Sigmoid colon (tissue), 6 donors: ENCODE measurements at regions not wholly inside any gene's neighbourhood (a gene's known extent, or its start where the extent isn't known, plus 50 kb on each side); places are given as distances from the start of the nearest gene placed in this dataset.

ENCODE experiments used
- DNase-seq: peaks from one replicate; pipeline ENCODE4 v3.0.0-alpha.2; 2019
- H3K27ac ChIP-seq, 4 donors: fragments of 200-600 bp; sonication (generic); one replicate each; pipeline ENCODE4 v1.5.1; 2016 to 2019; ENCODE audit warnings: mild to moderate bottlenecking in 1 of 4
- H3K27me3 ChIP-seq, 3 donors: fragments of 200-600 bp; sonication (generic); one replicate each; pipeline ENCODE4 v1.5.1; 2019; ENCODE audit warnings: mild to moderate bottlenecking in 1 of 3
- H3K36me3 ChIP-seq, 4 donors: fragments of 200-600 bp; sonication (generic); one replicate each; pipeline ENCODE4 v1.5.1; 2016 to 2019
- H3K4me1 ChIP-seq, 4 donors: fragments of 200-600 bp; sonication (generic); one replicate each; pipeline ENCODE4 v1.5.1; 2017 to 2019
- H3K4me3 ChIP-seq, 4 donors: fragments of 200-600 bp; sonication (generic); one replicate each; pipeline ENCODE4 v1.5.1; 2017 to 2019; ENCODE audit warnings: mild to moderate bottlenecking in 2 of 4, moderate library complexity in 1 of 4
- H3K9me3 ChIP-seq, 4 donors: fragments of 200-600 bp in 3 of 4; sonication (generic) in 3 of 4; one replicate each; pipeline versions ENCODE4 v1.5.1 to v1.6.1; 2013 to 2019
- CTCF ChIP-seq, 4 experiments: fragments of 450-650 bp in 3 of 4; fragments of 200-600 bp in 1 of 4; IDR thresholded peaks; one replicate each; pipeline ENCODE4 v1.5.1; 2016 to 2019; ENCODE audit warnings: antibody characterized with exemption in 4 of 4, mild to moderate bottlenecking in 3 of 4, moderate library complexity in 2 of 4
- EP300 ChIP-seq, 4 donors: sonication (generic); formaldehyde crosslinking; IDR thresholded peaks; one replicate each; pipeline ENCODE4 v1.6.1; 2017; ENCODE audit warnings: antibody characterized with exemption in 4 of 4
- POLR2A ChIP-seq, 2 donors: fragments of 450-650 bp; IDR thresholded peaks; one replicate each; pipeline ENCODE4 v1.6.1; 2016; ENCODE audit warnings: antibody characterized with exemption in 2 of 2, mild to moderate bottlenecking in 2 of 2, moderate library complexity in 2 of 2
- POLR2AphosphoS5 ChIP-seq, 4 donors: sonication (generic); formaldehyde crosslinking; IDR thresholded peaks; one replicate each; pipeline ENCODE4 v1.6.1; 2017; ENCODE audit warnings: antibody characterized with exemption in 4 of 4
- WGBS, 2 donors: extraction: QIAGEN DNeasy Blood & Tissue Kit; methylation state at CpG; one replicate each; pipeline ENCODE4 v1.1.7; 2013; 5-methylcytosine and 5-hydroxymethylcytosine counted together
- intact Hi-C: fragments of 100-400 bp; cut with DNase I; formaldehyde crosslinking; loops from one replicate; pipeline ENCODE4 v1.15.1; 2023
- donor health status: healthy with polysubstance abuse.
- donor health status: healthy.

GRCh38 chr16:48487287-48487686 is 102.1 kb upstream of the SIAH1 start:
- H3K36me3 ChIP-seq, result no peaks in the 10 kb centered on the region
- H3K27ac ChIP-seq, result no peak overlapping the region
- no peak for TF ChIP-seq EP300 (IDR thresholded peaks at IDR 0.05)
- no peak for TF ChIP-seq CTCF (IDR thresholded peaks at IDR 0.05)
- no peak for TF ChIP-seq POLR2AphosphoS5 (IDR thresholded peaks at IDR 0.05)
- TF ChIP-seq POLR2A (IDR thresholded peaks at IDR 0.05), result no peak
- intact Hi-C loops, result no loop called here
- H3K4me1 ChIP-seq, result peaks cover 0 to 9% (median 5%) of the 10 kb centered on the region in 4 donors
- no peak overlapping the region for H3K4me3 ChIP-seq
- no peak for DNase-seq
- 64 to 66% methylated on average over 2 of the region's 2 CpGs for WGBS, 2 donors
- no peaks in the 10 kb centered on the region for H3K9me3 ChIP-seq
- H3K27me3 ChIP-seq, result no peaks in the 10 kb centered on the region

- no peaks in the 10 kb centered on the region for H3K36me3 ChIP-seq
- 44 to 63% methylated on average over 2 of the region's 2 CpGs for WGBS, 2 donors
- intact Hi-C loops, result no loop called here
- H3K27ac ChIP-seq, result no peak overlapping the region
- TF ChIP-seq POLR2A (IDR thresholded peaks at IDR 0.05), result no peak
- TF ChIP-seq EP300 (IDR thresholded peaks at IDR 0.05), result no peak
- TF ChIP-seq CTCF (IDR thresholded peaks at IDR 0.05), result no peak
- no peak for TF ChIP-seq POLR2AphosphoS5 (IDR thresholded peaks at IDR 0.05)
- H3K4me1 ChIP-seq, result no peaks in the 10 kb centered on the region
- H3K27me3 ChIP-seq, result no peaks in the 10 kb centered on the region
- H3K9me3 ChIP-seq, result no peaks in the 10 kb centered on the region
- DNase-seq, result no peak
- H3K4me3 ChIP-seq, result no peak overlapping the region
These were observed 96.6 kb upstream of the SIAH1 start for GRCh38 chr16:48481772-48482171.

GRCh38 chr16:48481211-48481610 is 96.0 kb upstream of the SIAH1 start:
- no peaks in the 10 kb centered on the region for H3K9me3 ChIP-seq
- no peaks in the 10 kb centered on the region for H3K36me3 ChIP-seq
- no peak overlapping the region for H3K4me3 ChIP-seq
- no peaks in the 10 kb centered on the region for H3K27me3 ChIP-seq
- no peak for TF ChIP-seq EP300 (IDR thresholded peaks at IDR 0.05)
- TF ChIP-seq POLR2A (IDR thresholded peaks at IDR 0.05), result no peak
- no peak for TF ChIP-seq CTCF (IDR thresholded peaks at IDR 0.05)
- TF ChIP-seq POLR2AphosphoS5 (IDR thresholded peaks at IDR 0.05), result no peak
- intact Hi-C loops, result no loop called here
- H3K4me1 ChIP-seq, result no peaks in the 10 kb centered on the region
- WGBS, 2 donors, result 84 to 88% methylated on average over 1 of the region's 1 CpG
- DNase-seq, result no peak
- H3K27ac ChIP-seq, result no peak overlapping the region

- no peak overlapping the region for H3K27ac ChIP-seq
- no peak for TF ChIP-seq POLR2A (IDR thresholded peaks at IDR 0.05)
- no peaks in the 10 kb centered on the region for H3K4me1 ChIP-seq
- intact Hi-C loops, result no loop called here
- no peak for DNase-seq
- H3K4me3 ChIP-seq, result no peak overlapping the region
- H3K36me3 ChIP-seq, result no peaks in the 10 kb centered on the region
- H3K27me3 ChIP-seq, result no peaks in the 10 kb centered on the region
- H3K9me3 ChIP-seq, result no peaks in the 10 kb centered on the region
- 76 to 82% methylated on average over 2 of the region's 2 CpGs for WGBS, 2 donors
These were observed 94.7 kb upstream of the SIAH1 start for GRCh38 chr16:48479955-48480354.

- Histone ChIP-seq H3K9me3 (no peaks in the 10 kb centered on the region), H3K27me3 (no peaks in the 10 kb centered on the region), H3K4me3 (no peak overlapping the region), H3K36me3 (no peaks in the 10 kb centered on the region), H3K27ac (no peak overlapping the region), H3K4me1 (no peaks in the 10 kb centered on the region)
- intact Hi-C loops, result no loop called here
- DNase-seq, result no peak
- no peak for TF ChIP-seq POLR2AphosphoS5 (IDR thresholded peaks at IDR 0.05)
- WGBS, 2 donors, result 86% methylated on average over 3 of the region's 3 CpGs
These were observed 94.1 kb upstream of the SIAH1 start for GRCh38 chr16:48479329-48479728.

GRCh38 chr16:48478393-48478792 is 93.2 kb upstream of the SIAH1 start:
- 72 to 79% methylated on average over 5 of the region's 5 CpGs for WGBS, 2 donors
- TF ChIP-seq POLR2AphosphoS5 (IDR thresholded peaks at IDR 0.05) (no peak), POLR2A (IDR thresholded peaks at IDR 0.05) (no peak), EP300 (IDR thresholded peaks at IDR 0.05) (no peak), CTCF (IDR thresholded peaks at IDR 0.05) (no peak)
- intact Hi-C loops, result no loop called here

More at GRCh38 chr16:48478393-48478792, 93.2 kb upstream of the SIAH1 start:
- Histone ChIP-seq H3K27me3 (no peaks in the 10 kb centered on the region), H3K36me3 (no peaks in the 10 kb centered on the region), H3K4me1 (no peaks in the 10 kb centered on the region), H3K9me3 (no peaks in the 10 kb centered on the region), H3K27ac (no peak overlapping the region), H3K4me3 (no peak overlapping the region)
- no peak for DNase-seq
